ENCODE measurements at regions not wholly inside any gene's neighbourhood (a gene's known extent, or its start where the extent isn't known, plus 50 kb on each side); places are given as distances from the start of the nearest gene placed in this dataset.

- no peaks in the 10 kb centered on the region for H4K20me1 ChIP-seq (ENCODE audit: control insufficient read depth, insufficient read depth, insufficient read length)
- H3K14ac ChIP-seq (ENCODE audit: insufficient read depth, low read length), result no peak overlapping the region
- H3K9me3 ChIP-seq (ENCODE audit: control insufficient read depth, low read depth, low read length), result no peaks in the 10 kb centered on the region
- H3K4me1 Mint-ChIP-seq, result peaks cover 0 to 8% of the 10 kb centered on the region in 2 experiments; a peak in 2 of 4 replicates
- no peaks in the 10 kb centered on the region for H3K27me3 Mint-ChIP-seq (ENCODE audit: low read depth)
- H3K56ac ChIP-seq (ENCODE audit: insufficient read length, low read depth, low read length), result no peak overlapping the region
- no peak overlapping the region for H4K8ac ChIP-seq (replicated peaks; ENCODE audit: insufficient read length, low read depth, low read length)
- no peak overlapping the region for H3T11ph ChIP-seq (ENCODE audit: low read length)
- no peaks in the 10 kb centered on the region for H3K79me1 ChIP-seq (ENCODE audit: insufficient read depth, low read depth, low read length, poor library complexity, severe bottlenecking)
- no peaks in the 10 kb centered on the region for H3K4me1 ChIP-seq (ENCODE audit: insufficient read depth, low read length)
- H2AFZ ChIP-seq (ENCODE audit: low read length), result no peak overlapping the region
- H2BK120ac ChIP-seq (ENCODE audit: low read depth, low read length, poor library complexity, severe bottlenecking), result no peak overlapping the region
- no peak overlapping the region for H3K4me3 Mint-ChIP-seq
- H3K4ac ChIP-seq (ENCODE audit: low read depth, low read length), result no peak overlapping the region
- H3K36me3 Mint-ChIP-seq (ENCODE audit: insufficient read depth in 1 of 3, low read depth in 3 of 3), result no peaks in the 10 kb centered on the region; a peak in 1 of 7 replicates
- no peak overlapping the region for H3K9ac ChIP-seq (ENCODE audit: extremely low read depth, insufficient read length, low read length)
- H2BK5ac ChIP-seq (ENCODE audit: insufficient read length, low read length), result no peak overlapping the region
- H4K91ac ChIP-seq (ENCODE audit: insufficient read length, low read depth, low read length), result no peak overlapping the region
- no peaks in the 10 kb centered on the region for H3K27me3 ChIP-seq (ENCODE audit: insufficient read depth, low read length)
- no peak overlapping the region for H3K23ac ChIP-seq (ENCODE audit: insufficient read length, low read depth, low read length)
- no peak for DNase-seq
- H2BK12ac ChIP-seq (ENCODE audit: insufficient read length, low read depth, low read length), result no peak overlapping the region
- H2AK5ac ChIP-seq (ENCODE audit: insufficient read length, low read length), result no peak overlapping the region
- H2BK20ac ChIP-seq (ENCODE audit: low read depth, low read length, poor library complexity, severe bottlenecking), result no peak overlapping the region
- H3K23me2 ChIP-seq (ENCODE audit: insufficient read length, low read depth, low read length, poor library complexity, severe bottlenecking), result no peaks in the 10 kb centered on the region
- no peaks in the 10 kb centered on the region for H3K79me2 ChIP-seq (ENCODE audit: insufficient read depth, low read length)
- WGBS (ENCODE audit: extremely low coverage, insufficient read length, low lambda C conversion rate), result no CpG with 5 or more reads among the region's 1 CpG
- H3K27ac Mint-ChIP-seq, result no peak overlapping the region
- no peak overlapping the region for H4K5ac ChIP-seq (ENCODE audit: insufficient read length, low read depth, low read length)
- no peak for TF ChIP-seq CTCF (conservative IDR thresholded peaks at IDR 0.05)
- no peak overlapping the region for H3K27ac ChIP-seq (ENCODE audit: insufficient read length, low read depth, low read length)
- H3K9me3 Mint-ChIP-seq, result no peaks in the 10 kb centered on the region; a peak in 1 of 5 replicates
- no peak overlapping the region for H3K4me2 ChIP-seq (ENCODE audit: insufficient read depth, insufficient read length, low read length)
- no peak overlapping the region for H3K18ac ChIP-seq (ENCODE audit: insufficient read length, low read depth, low read length)
- no peak overlapping the region for H2BK15ac ChIP-seq (ENCODE audit: low read depth, low read length)
These were observed 420.9 kb upstream of the NECTIN3 start for GRCh38 chr3:110650741-110651140.

Measured in H9 (cell line).